Myocyte (in vitro differentiated cells): ENCODE measurements at regions not wholly inside any gene's neighbourhood (a gene's known extent, or its start where the extent isn't known, plus 50 kb on each side); places are given as distances from the start of the nearest gene placed in this dataset.
A peak's percentile ranks its signal among the peaks of the same experiment; 100 is the strongest.
"Not testable (repeated sequence)": the region's sequence is repeated elsewhere in the genome, so short reads cannot be mapped to it uniquely, and the experiment has no call there.

Source experiments
- DNase-seq: peaks from one replicate; pipeline ENCODE4 v3.0.0-alpha.2; 2012; ENCODE audit warnings: low read depth

DNA sequence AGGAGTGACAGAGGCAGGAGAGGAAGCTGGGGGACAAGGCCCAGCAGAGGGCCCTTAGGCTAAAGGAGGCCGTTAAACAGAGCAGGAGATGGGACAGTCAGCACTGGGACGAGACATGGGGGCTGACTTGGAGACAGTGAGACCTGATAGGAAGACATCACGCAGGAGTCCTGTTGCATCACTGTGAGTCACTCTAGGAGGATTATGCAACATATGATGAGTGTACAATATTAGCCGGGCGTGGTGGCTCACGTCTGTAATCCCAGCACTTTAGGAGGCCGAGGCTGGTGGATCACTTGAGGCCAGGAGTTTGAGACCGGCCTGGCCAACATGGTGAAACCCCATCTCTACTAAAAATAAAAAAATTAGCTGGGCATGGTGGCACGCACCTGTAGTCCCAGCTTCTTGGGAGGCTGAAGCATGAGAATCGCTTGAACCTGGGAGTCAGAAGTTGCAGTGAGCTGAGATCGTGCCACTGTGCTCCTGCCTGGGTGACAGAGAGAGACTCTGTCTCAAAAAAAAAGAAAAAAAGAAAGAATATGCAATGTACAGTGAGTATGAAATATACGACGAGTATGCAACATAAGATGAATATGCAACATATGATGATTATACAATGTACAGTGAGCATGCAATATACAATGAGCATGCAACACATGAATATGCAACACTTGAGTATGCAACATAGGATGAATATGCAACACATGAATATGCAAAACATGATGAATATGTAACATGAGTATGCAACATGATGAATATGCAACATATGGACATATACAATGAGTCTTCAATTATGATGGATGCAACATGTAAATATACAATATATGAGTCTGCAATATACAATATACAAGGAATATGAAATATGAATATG lies 83.3 kb upstream of the ID2 start:
- DNase-seq = peak; percentile 41

DNA sequence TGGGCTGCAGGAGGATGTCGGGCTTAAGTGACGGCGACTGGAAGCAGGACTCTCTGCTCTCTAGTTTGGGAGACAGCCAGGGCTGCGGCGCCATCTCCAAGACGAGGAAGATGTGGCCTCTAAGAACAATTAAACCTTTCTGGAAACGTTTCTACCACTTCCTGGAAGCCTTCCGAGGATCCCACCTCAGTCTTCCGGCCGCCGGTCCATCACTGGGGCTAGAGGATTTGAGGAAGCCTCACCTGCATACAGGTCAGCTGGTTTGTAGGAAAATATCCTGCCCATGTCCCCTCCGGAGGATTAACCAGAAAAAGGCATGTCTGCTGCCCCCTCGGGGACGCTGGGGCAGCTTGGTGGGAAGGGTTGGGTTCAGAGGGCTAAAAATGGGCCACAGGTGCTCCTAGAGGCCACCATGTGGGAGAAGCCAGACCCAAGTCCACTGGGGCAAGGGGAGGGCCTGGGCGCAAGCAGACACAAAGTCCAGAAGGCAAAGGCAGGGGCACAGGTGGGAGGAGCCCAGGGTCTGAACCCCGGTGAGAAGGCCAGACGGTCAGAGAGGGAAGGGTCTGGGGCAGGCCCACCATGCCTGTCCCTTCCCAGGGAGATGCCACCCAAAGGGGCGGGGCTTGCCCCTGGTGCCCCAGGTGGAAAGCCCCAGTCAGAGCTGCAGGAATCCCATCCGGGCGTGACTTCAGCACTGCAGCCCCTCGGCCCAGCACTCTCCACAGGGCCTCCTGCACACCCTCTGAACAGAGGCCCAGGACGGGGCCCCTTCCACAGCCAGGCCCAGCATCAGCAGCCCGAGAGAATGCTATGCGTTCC lies 82.2 kb upstream of the ID2 start:
- no peak for DNase-seq

DNA sequence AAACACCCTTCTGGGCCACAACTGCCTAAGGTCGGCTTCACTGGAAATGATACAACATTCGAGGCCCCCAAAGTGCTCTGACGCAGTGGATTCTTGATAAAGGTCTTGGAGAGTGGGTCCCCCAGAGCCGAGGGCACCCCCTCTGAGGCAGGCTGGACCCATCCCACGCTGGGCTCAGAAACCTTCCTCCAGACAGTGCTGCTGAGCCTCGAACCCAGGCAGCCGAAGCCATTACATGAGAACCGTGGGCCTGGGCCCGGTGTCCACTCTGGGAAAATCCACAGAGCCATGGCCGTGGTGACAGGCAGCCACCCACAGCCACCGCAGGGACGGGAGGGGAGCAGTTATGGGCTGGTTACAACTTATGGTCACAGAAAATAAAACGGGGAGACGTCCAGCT lies 81.4 kb upstream of the ID2 start:
- no peak for DNase-seq

DNA sequence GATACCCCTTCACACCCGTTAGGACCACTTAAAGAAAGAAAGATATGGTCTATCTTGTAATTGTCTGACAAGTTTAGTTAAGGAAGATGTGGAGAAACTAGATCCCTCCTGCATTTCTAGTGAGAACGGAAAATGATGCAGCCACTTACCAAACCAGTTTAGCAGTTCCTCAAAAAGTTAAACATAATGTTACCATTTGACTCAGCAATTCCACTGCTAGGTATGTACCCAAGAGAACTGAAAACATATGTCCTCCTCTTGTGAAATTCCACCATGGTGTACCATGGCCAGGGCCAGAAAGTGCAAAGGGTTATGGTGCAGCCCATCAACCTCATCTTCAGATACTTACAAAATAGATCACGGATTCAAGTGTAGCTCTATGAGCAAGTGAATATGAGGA lies 79.0 kb upstream of the ID2 start:
- no peak for DNase-seq

DNA sequence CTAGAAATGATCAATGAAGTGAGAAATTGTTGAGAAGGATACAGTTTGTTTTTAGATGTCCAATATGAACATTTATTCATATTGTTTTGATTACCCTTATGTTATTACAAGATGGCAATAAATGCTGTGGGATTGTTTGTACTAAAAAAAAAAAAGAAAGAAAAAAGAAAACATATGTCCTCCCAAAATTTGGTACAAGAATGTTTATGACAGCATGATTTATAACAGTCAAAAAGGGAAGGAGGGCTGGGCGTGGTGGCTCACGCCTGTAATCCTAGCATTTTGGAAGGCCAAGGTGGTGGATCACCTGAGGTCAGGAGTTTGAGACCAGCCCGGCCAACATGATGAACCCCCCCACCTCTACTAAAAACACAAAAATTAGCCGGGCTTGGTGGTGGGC lies 78.5 kb upstream of the ID2 start:
- DNase-seq = not testable (repeated sequence)

DNA sequence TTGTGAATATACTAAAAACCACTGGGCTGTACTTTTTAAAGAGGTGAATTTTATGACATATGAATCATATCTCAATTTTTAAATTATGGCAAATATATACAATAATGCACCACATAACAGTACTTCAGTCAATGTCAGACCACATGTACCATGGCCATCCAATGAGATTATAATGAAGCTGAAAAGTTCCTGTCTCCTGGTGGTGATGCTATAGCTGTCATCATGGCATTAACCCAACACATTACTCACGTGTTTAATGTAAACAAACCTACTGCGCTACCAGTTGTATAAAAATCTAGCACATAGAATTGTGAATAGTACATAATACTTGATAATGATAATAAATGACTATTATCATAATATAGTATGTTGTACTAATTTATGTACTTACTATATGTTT lies 77.6 kb upstream of the ID2 start:
- no peak for DNase-seq

DNA sequence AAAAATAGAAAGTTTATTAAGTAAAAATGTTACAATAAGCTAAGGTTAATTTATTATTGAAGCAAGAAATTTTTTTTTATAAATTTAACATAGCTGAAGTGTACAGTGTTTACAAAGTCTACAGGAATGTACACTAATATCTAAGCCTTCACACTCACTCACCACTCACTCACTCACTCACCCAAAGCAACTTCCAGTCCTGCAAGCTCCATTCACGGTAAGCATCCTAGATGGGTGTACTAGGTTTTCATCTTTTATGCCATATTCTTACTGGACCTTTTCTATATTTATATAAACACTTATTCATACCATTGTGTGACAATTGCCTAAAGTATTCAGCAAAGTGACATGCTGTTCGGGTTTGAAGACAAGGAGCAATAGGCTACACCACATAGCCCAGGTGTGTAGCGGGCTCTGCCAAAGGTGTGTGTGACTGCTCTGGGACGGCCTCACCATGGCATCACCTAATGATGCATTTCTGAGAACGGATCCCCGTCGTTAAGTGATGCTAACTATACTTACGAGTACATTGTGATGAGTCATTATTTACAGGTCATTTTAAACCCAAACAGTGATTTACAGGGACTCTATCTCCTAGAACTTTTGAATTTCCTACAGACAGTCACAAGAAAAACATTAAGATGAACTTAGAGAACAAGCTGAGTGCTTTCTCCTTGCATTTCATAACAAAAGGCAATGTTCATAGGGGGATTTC lies 76.3 kb upstream of the ID2 start:
- DNase-seq = no peak

DNA sequence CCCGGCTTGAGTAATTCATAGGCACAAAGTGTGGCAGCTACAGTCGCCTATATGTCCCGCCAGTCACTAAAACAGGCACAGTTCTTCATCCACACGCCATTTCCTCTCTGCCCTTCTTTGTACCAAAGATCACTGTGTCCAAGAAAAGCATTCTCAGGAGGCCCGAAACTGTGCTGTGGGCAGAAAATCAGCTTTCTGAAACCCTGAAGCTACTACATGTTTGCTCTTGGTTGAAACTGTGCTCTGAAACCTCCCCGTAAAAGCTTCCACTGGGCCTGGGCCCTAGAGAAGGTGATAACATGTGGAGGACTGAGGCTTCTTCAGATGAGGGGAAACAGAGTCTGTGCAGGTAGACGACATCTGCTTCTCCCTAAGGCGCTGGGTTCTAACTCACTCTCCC lies 75.6 kb upstream of the ID2 start:
- DNase-seq = no peak

DNA sequence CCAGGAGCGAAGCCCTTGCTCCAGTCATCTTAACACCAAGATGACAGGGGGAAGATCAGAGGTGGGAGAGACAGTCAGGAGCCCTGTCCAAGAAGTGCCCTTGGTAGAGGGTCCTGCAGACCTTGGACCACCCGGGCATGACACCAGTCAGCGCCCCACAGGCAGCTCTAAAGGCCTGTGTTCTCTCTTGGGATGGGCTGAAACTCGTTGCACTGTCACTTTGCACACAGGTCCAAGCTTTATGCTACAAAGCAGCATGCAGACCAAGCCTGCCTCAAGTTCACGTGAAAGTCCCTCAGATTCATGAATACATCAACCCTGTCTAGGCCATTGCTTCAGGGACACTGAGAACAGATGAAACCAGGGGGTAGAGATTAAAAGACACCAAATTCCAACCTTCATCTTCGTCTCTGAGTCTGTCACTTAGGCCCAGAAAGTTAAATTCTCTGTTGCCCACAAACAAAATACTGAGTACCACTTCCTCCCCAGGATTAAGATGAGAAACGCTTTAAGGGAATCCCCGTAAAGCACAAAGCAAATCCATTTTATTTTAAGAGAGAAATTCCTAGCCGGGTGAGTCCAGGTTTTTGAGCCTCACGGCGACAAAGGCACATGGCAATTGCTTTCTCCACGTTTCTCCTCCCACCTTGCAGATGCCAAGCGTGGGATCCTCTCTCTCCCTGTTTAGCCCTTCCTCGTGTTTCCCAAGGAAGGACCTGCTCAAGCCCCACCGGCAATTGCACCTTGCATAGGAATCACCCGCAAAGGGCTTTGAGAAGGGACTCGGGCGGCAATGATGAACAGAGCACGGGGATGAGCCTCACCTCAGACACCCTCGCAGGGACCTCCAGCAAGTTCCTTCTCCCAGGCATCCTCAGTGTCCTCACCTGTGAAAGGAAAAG lies 75.0 kb upstream of the ID2 start:
- no peak for DNase-seq

DNA sequence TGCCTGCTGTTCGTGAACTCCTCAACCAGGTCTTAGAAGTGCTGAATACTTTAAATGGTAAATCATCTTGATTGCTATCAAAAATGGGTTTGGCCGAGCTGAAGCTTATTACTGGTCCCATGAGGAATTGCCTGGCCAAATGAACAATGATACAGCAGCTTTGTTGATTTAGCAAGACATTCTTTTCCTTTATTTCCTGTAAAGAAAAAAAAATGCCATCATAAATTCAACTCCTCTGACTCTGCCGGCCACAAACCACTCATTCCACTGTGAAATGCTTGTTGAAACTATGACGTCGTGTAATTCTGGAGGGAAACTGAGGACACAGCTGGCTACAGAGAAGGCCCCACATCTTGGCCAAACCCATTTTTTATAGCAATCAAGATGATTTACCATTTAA lies 74.2 kb upstream of the ID2 start:
- peak; percentile 37 for DNase-seq

DNA sequence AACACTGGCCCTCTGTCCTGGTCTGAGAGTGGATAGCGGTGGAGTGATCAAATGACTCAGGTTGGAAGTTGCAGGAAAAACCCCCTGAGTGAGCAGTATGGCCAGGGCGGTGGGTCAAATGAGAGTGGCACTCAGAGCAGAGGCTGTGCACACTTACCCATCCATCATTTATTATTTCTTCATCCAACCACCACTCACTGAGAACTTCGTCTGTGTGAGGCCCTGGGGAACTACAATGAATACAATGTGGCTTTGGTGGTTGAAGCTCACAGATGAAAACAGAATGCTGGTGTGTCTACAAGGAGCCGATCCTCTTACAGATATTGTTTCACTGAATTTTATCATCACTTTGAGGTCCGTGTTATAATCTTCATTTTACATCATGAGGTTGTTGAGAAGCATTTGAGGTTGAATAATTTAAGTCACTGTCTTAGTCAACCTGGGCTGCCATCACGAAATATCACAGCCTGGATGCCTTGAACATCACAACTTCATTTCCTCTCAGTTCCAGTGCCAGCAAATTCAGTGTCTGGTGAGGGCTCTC lies 73.4 kb upstream of the ID2 start:
- DNase-seq = peak; percentile 65

DNA sequence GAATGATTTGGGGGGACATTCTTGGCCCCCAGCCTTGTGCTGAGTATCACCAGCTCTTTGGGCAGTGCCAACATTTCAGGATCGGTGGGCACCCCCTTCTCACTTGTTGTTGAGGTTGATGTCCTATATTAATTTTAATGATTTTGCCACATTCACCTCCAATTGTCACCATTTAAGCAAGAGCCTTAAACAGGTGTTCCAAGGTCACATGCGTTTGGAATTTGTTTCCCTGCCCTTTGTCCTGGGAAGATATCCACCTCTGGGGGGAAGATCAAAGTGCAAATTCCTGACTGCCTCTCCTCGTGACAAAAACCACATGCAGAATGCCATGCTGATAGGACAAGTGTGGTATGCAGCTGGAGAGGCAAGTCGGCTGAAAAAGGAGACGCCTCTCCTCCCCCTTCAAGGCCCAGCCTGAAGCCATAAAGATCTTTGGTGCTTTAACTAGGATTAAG lies 72.5 kb upstream of the ID2 start:
- peak; percentile 67 for DNase-seq

DNA sequence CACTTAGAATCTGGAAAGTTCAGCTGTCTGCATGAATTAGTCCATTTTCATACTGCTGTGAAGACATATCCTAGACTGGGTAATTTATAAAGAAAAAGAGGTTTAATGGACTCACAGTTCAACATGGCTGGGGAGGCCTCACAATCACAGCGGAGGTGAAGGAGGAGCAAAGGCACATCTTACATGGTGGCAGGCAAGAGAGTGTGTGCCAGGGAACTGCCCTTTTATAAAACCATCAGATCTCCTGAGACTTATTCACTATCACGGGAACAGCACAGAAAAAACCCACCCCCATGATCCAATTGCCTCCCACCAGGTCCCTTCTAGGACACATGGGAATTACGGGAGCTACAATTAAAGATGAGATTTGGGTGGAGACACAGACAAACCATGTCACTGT lies 71.1 kb upstream of the ID2 start:
- not testable (repeated sequence) for DNase-seq

DNA sequence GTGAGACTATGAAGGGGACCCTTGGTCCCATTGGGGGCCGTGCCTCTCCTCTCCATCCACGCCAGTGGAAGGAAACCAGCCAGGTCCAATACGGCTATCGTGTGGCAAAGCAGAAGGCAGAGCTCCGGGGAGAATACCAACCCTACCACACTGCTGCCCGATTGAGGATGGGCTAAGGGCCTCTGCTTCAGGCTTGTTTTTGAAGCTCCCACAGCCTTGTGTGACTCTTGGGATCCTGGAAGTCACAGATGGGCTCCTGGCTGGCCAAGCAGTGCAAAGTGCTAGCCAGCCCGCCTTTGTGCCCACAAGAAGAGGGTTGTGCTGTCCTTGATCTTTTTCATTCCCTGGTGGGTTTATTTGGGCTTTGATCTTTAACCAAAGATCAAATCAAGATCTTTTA lies 70.6 kb upstream of the ID2 start:
- no peak for DNase-seq

DNA sequence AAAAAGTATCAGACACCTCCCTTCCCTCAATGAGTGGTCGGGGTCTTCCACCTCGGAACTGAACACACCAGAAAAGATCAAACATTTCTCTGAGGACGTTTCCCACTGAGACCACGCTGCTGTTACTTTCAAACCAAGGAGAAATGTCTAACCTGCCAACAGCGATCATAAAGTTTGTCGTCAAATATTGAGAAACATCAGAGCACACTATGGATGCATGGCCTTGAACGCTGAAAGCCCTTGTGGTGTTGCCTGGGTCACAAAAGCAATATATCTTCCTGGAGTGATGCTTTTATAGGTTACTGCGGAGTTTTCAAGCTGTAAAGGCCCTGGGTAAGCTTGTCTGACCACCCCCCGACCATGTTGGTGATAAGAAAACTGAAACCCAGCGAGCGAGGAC lies 70.2 kb upstream of the ID2 start:
- no peak for DNase-seq

DNA sequence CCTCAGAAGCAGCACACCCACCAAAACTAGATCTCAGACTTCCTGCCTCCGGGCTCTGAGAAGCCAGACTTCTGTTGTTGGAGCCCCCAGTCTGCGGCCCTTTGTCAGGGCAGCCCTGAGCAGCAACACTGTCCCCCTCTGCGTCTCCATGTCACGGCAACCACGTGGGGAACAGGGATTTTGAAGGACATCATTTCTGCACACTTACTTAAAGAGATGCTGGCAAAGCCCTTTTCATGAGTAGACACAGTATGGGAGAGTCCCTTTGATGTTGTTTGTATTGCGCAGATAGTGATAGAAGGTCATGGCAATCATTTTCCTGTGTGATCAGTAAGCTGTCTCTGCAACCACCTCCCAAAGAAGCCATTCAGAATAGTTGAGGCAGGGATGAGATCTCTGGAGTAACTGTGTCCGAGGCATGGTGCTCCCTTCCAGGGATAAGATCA lies 69.1 kb upstream of the ID2 start:
- no peak for DNase-seq

DNA sequence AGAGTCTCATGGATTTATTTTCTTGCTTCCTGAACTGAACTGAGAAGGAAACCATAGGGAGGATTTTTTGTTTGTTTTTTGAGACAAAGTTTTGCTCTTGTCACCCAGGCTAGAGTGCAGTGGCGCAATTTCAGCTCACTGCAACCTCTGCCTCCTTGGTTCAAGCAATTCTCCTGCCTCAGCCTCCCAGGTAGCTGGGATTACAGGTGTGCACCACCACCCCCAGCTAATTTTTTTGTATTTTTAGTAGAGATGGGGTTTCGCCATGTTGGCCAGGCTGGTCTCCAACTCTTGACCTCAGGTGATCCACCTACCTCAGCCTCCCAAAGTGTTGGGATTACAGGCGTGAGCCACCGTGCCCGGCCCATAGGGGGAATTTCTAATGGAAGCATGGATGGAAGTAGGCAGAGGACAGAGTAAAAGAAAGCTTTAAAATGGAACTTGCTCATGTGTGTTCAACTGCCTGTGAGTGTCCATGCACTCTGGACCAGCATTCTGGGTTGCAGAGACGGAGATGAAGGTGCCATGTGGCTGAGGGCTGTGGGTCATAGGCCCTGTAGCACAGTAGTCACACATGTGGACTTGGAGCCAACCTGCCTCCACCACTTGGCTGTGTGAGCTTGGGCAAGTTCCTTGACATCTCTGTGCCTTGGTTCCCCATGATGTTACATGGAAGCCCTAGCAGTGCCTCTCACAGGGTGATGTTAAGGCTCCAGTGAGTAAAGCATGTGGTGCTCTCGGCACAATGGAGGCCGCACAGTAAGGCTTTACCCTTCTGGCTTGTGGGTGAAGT lies 68.5 kb upstream of the ID2 start:
- not testable (repeated sequence) for DNase-seq

DNA sequence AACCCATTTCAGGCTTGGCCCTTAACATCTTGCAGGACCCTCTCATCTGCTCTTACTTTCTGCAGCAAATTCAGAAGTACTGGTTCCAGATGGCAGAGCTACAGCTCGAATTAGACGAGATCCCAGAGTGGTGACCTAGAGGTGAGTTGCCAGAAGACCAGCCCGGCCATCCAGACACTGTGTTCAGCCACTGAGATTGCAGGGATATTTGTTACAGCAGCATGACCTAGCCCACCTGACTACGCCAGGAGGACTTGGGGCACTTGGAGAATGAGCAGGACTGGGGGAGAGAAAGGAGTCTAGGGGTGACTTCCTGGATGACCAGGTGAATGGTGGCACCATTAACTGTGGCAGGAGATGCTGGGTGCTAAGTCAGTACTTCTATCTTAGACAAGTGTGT lies 67.2 kb upstream of the ID2 start:
- no peak for DNase-seq

DNA sequence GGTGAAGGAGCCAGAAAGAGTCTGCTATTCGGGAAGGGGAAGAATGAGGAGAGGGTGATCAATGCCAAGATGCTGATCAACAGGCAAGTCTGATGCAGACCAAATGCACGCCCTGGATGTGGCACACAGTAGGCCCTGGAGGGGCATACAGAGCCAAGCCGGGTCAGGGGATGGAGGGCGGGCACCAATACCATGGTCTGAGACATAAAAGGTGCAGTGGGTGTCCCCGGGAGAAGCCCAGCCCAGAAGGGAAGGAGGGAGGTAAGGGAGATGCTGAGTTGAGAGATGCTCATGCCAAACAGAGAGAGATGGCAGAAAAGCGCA lies 66.6 kb upstream of the ID2 start:
- no peak for DNase-seq
